Breast epithelium (tissue), 4 donors: ENCODE measurements at regions not wholly inside any gene's neighbourhood (a gene's known extent, or its start where the extent isn't known, plus 50 kb on each side); places are given as distances from the start of the nearest gene placed in this dataset.
"Not testable (repeated sequence)": the region's sequence is repeated elsewhere in the genome, so short reads cannot be mapped to it uniquely, and the experiment has no call there.

Experiments used
- DNase-seq, 2 donors: peaks; one replicate each; pipeline ENCODE4 v3.0.0-alpha.2; 2019; ENCODE audit warnings: low spot score in 2 of 2
- H3K27ac ChIP-seq, 2 donors: fragments of 200-600 bp; sonication (generic) in 1 of 2; one replicate each; pipeline ENCODE4 v1.5.1; 2016 to 2019; ENCODE audit warnings: mild to moderate bottlenecking in 1 of 2
- H3K27me3 ChIP-seq, 2 donors: fragments of 200-600 bp; sonication (generic) in 1 of 2; one replicate each; pipeline versions ENCODE4 v1.5.1 to v1.6.0; 2017 to 2019; ENCODE audit warnings: control low read depth in 1 of 2, mild to moderate bottlenecking in 1 of 2
- H3K36me3 ChIP-seq: fragments of 200-600 bp; one replicate; pipeline ENCODE4 v1.5.1; 2019
- H3K4me1 ChIP-seq, 2 donors: fragments of 200-600 bp; sonication (generic); one replicate each; pipeline ENCODE4 v1.5.1; 2016 to 2019; ENCODE audit warnings: control low read depth in 1 of 2
- H3K4me3 ChIP-seq, 3 donors: fragments of 200-600 bp; sonication (generic); 1 replicate in 2 of 3; 2 replicates in 1 of 3; pipeline ENCODE4 v1.5.1; 2016 to 2019; ENCODE audit warnings: mild to moderate bottlenecking in 3 of 3, moderate library complexity in 2 of 3
- H3K9me3 ChIP-seq, 2 donors: fragments of 200-600 bp; sonication (generic) in 1 of 2; one replicate each; pipeline ENCODE4 v1.5.1; 2016 to 2019; ENCODE audit warnings: control low read depth in 1 of 2
- CTCF ChIP-seq, 3 donors: fragments of 450-650 bp; IDR thresholded peaks; one replicate each; pipeline ENCODE4 v1.5.1; 2016 to 2017; ENCODE audit warnings: antibody characterized with exemption in 3 of 3, mild to moderate bottlenecking in 3 of 3, moderate library complexity in 3 of 3
- intact Hi-C: fragments of 100-400 bp; cut with DNase I; formaldehyde crosslinking; loops from one replicate; pipeline ENCODE4 v1.15.1; 2023; ENCODE audit warnings: low total_unique reads

GRCh38 chr13:52565324-52565723 lies 76.9 kb upstream of the HNRNPA1L2 start:
- H3K27ac ChIP-seq, H3K36me3 ChIP-seq, H3K4me1 ChIP-seq, intact Hi-C loops, H3K27me3 ChIP-seq, H3K9me3 ChIP-seq, DNase-seq, H3K4me3 ChIP-seq: not testable (repeated sequence)

GRCh38 chr13:52569904-52570602 lies 72.2 kb upstream of the HNRNPA1L2 start:
- H3K27me3 ChIP-seq, H3K36me3 ChIP-seq, H3K4me1 ChIP-seq, intact Hi-C loops, H3K27ac ChIP-seq, H3K9me3 ChIP-seq: not testable (repeated sequence)
- H3K4me3 ChIP-seq: peak overlapping the region in 2 of 3 donors; percentile 20 to 33
- peak in 1 of 2 donors; percentile 57 for DNase-seq
- TF ChIP-seq CTCF (IDR thresholded peaks at IDR 0.05): peak in 1 of 3 donors; percentile 11

GRCh38 chr13:52571163-52571562 lies 71.1 kb upstream of the HNRNPA1L2 start:
- H3K36me3 ChIP-seq, H3K27ac ChIP-seq, H3K9me3 ChIP-seq, H3K4me1 ChIP-seq, H3K27me3 ChIP-seq, H3K4me3 ChIP-seq, DNase-seq, intact Hi-C loops: not testable (repeated sequence)

- intact Hi-C loops, H3K27me3 ChIP-seq: not testable (repeated sequence)
Measured at GRCh38 chr13:52582962-52583361, 59.3 kb upstream of the HNRNPA1L2 start.

More at GRCh38 chr13:52582962-52583361, 59.3 kb upstream of the HNRNPA1L2 start:
- H3K4me1 ChIP-seq, DNase-seq, H3K27ac ChIP-seq, H3K9me3 ChIP-seq, H3K4me3 ChIP-seq, H3K36me3 ChIP-seq: not testable (repeated sequence)
